ENCODE measurements at regions not wholly inside any gene's neighbourhood (a gene's known extent, or its start where the extent isn't known, plus 50 kb on each side); places are given as distances from the start of the nearest gene placed in this dataset.
"Not testable (repeated sequence)": the region's sequence is repeated elsewhere in the genome, so short reads cannot be mapped to it uniquely, and the experiment has no call there.

GRCh38 chr2:215740071-215740470 lies 273.3 kb downstream of the MREG start:
- DNase-seq, result no peak

DNA sequence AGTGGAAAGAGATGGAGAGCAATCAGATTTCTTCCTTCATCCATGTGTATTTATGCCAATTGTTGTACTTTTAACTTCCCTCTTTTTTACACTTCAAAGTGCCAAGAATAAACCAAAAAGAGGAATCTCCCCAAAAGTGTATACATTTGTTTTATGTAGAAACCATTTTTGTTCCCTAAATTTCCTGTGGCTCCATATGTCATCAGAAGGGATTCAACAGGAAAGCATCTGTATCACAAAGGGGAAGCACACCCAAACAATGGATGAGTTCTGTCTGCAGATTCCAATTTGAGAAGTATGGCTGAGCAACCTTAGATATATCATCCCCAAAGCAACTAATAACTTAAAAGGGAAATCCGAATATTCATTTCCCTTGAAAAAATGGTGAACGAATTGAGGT lies 275.0 kb downstream of the MREG start:
- DNase-seq, result no peak

GRCh38 chr2:215737477-215737876 lies 275.9 kb downstream of the MREG start:
- DNase-seq, result no peak

DNA sequence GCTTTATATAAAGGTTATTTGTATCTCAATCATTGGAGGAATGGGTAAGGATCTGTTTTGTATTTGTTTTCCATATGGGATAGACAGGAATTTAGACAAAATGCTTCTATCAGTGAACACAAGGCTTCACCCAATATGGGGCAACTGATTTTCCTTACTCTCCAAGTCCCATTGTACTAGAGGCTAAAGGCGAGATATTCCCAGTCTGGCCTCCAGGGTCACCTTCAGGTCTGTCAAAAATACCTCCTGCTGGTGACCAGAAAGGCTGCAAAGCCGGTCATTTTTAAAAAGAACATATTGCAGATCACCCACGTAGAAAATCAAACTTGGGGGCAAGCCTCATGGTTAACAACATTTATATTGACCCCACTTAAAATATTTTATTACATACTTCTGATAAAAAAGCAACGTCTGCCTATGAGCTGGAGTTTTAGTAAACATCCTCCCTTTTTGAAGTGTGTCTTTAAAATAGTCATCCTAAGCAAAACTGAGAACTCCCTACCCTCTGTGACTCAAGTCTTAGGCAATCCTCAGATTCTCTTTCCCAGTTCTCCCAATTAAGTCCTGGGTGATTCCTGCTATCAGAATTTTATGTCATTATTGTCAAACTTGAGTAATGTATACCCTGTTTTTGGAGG lies 276.6 kb downstream of the MREG start:
- no peak for DNase-seq

- DNase-seq, result no peak
These were observed 282.2 kb downstream of the MREG start for GRCh38 chr2:215731108-215731658.

GRCh38 chr2:215729985-215730620 lies 283.2 kb downstream of the MREG start:
- DNase-seq, result no peak

DNA sequence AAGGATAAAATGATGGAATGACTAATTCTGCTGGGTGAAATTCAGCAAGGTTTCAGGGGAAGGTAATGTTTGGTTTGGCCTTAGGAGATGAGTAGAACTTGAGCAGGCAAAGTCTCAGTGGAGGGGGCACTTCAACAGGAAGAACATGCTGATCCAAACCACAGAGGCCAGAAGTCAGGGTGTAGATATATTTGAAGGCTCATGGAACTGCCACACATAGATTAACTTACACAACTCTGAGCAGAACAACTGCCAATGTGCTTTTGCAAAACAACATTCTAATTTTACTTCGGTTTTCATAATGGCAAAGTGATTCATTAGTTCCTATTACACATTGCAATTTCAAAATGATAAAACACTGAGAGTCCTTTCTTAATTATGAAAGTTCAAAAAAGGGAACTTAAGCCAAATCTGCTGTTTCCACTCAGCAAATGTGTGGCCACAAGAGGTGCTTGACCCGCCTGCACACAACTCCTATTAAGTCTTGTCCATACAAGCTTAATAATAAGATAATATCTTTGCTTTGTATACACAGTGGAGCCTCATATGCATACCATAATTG lies 284.8 kb downstream of the MREG start:
- DNase-seq, result no peak

GRCh38 chr2:215727507-215728503 lies 285.5 kb downstream of the MREG start:
- no peak for DNase-seq

DNA sequence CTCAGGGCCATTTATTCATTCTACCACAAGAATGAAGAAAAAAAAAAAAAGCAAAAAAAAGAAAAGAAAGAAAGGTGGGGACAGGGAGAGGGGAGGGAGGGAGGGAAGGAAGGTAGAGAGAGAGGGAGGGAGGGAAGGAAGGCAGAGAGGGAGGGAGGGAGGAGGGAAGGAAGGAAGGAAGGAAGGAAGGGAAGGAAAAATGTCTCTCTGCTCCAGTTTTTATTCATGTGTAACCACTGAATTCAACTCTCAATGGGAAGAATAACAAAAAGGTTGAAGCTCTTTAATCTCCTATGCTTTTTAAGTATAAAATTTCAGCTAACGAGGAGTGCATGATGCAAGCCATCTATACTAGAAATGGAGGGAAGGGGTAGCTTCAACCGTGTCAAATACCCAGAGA lies 287.3 kb downstream of the MREG start:
- no peak for DNase-seq

DNA sequence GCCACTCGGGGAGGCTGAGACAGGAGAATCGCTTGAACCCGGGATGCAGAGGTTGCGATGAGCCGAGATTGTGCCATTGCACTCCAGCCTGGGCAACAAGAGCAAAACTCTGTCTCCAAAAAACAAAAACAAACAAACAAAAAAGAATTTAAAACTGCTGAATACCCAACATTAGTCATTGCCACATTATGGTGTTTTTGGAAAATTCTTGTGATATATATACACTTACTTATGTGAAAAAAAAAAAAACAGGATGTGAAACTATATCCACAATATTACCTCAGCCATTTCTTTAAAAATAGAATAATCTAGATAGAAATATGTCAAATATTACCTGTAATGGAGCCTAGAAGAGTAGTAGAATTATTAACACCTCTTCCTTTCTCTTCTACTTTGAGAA lies 288.3 kb upstream of the FN1 start:
- no peak for DNase-seq

DNA sequence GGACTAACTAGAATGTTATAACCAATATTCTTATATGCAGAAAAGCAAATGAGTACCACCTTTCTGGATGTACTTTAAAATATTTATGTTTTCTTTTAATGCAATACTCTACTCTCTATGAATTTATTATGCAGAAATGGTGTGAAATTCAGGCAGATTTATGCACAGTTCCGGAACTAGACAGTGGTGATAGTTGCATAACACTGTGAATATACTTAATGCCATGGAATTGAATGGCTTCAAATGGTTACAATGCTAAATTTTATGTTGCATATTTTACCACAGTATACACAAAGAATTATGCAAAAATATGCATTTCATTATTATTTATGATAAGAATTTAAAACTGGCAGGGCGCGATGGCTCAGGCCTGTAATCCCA lies 287.8 kb upstream of the FN1 start:
- DNase-seq, result no peak

- no peak for DNase-seq
These were observed 287.2 kb upstream of the FN1 start for GRCh38 chr2:215722986-215723630.

DNA sequence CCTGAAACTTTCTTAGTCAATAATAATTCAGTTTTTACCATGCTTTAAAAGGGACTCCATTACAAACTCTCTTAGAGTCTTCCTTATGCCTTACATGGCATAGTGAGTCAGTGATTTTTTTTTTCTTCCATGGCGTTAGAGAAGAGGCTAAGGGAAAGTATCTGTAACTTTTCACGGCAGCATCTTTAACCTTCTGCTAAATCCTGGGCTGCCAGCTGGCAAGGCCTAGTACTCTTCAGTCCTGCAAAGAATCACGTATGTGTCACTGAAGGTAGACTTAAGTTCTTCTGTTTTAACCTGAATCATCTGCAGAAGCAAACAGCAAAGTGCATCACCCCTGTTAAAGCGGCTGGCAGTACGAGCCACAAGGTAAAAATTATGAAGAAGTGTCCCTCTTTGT lies 286.3 kb upstream of the FN1 start:
- no peak for DNase-seq

DNA sequence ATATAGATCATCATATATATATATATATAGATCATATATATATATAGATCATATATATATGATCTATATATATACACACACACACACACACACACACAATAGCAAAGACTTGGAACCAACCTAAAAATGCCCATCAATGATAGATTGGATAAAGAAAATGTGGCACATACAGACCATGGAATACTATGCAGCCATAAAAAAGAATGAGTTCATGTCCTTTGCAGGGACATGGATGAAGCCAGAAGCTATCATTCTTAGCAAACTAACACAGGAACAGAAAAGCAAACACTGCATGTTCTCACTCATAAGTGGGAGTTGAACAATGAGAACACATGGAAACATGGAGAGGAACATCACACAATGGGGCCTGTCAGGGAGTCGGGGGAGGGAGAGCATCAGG lies 285.6 kb upstream of the FN1 start:
- DNase-seq, result not testable (repeated sequence)

DNA sequence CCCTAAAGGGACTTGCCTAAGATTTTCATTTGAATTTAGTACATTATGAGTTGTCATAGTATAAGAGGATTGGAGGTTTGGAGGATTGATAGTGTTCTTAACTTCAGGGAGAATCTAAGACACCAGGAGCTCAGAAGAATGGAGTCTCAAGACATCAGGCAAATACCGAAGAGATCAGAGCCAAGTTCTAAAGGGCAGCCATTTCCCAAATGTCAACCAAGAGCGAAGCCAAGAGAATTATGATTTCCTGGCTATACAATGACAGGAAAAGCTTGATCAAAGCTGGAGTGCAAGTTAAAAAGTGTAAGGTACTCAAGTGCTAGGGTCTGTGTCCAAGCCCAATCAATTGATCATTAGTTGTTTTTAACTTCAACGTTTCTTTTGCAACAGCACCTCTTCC lies 283.0 kb upstream of the FN1 start:
- no peak for DNase-seq

- no peak for DNase-seq
These were observed 282.6 kb upstream of the FN1 start for GRCh38 chr2:215718436-215718835.

GRCh38 chr2:215717501-215718381 lies 281.9 kb upstream of the FN1 start:
- no peak for DNase-seq

- DNase-seq, result no peak
These were observed 281.1 kb upstream of the FN1 start for GRCh38 chr2:215716956-215717355.

- no peak for DNase-seq
These were observed 277.3 kb upstream of the FN1 start for GRCh38 chr2:215712871-215713790.

- DNase-seq, result no peak
These were observed 276.5 kb upstream of the FN1 start for GRCh38 chr2:215712219-215712868.
